ENCODE measurements at regions not wholly inside any gene's neighbourhood (a gene's known extent, or its start where the extent isn't known, plus 50 kb on each side); places are given as distances from the start of the nearest gene placed in this dataset.
A peak's percentile ranks its signal among the peaks of the same experiment; 100 is the strongest.
"Not testable (repeated sequence)": the region's sequence is repeated elsewhere in the genome, so short reads cannot be mapped to it uniquely, and the experiment has no call there.

DNA sequence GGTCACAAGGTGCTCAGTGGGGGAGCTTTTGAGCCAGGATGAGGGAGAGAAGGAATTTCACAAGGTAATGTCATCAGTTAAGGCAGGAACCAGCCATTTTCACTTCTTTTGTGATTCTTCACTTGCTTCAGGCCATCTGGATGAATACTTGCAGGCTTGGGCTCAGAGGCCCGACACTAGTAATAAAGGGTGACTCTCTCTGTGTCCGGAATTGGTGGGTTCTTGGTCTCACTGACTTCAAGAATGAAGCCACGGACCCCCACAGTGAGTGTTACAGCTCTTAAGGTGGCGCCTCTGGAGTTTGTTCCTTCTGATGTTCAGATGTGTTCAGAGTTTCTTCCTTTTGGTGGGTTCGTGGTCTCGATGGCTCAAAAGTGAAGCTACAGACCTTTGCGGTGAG is 131.8 kb upstream of the RXFP2 start:
- DNase-seq (ENCODE audit: low read depth, low spot score), result not testable (repeated sequence)

DNA sequence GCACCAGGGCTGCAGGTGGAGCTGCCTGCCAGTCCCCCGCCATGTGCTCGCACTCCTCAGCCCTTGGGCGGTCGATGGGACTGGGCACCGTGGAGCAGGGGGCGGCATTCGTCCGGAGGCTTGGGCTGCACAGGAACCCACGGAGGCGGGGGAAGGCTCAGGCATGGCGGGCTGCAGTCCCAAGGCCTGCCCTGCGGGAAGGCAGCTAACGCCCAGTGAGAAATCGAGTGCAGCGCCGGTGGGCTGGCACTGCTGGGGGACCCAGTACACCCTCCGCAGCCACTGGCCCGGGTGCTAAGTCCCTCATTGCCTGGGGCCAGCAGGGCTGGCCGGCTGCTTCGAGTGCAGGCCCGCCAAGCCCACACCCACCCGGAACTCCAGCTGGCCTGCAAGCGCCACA is 130.5 kb upstream of the RXFP2 start:
- DNase-seq (ENCODE audit: low read depth, low spot score), result not testable (repeated sequence)

DNA sequence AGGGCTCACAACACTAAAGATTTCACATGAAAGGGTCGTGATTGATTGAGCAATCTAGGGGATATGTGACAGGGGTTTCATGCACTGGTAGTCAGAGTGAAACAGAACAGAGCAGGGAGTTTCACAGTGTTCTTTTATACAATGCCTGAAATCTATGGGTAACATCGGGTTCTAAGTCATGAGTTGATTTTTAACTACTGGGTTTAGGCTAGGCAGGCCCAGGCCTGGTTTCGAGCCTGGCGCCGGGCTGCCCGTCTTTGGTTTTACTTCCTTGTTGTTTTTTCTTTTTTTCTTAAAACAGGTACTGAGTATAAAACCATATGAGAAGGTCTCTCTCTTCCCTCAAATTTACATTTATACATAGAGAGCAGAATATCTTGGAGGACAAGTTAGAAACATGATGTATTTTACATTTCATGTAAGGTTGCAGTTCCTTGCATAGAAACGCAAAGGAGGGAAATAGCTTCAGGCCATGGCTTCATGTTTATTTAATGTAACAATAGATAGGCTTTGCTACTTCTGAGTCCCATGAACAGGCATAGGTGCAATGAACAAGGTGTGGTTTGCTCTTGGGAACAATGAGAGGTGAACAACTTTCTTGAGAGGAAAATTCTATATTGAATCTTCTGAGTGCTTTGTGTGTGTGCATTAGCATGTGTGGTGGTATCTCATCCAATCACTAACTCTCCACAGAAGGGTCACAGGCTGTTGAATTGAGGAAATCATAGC is 128.9 kb upstream of the RXFP2 start:
- DNase-seq (ENCODE audit: low read depth, low spot score), result no peak

DNA sequence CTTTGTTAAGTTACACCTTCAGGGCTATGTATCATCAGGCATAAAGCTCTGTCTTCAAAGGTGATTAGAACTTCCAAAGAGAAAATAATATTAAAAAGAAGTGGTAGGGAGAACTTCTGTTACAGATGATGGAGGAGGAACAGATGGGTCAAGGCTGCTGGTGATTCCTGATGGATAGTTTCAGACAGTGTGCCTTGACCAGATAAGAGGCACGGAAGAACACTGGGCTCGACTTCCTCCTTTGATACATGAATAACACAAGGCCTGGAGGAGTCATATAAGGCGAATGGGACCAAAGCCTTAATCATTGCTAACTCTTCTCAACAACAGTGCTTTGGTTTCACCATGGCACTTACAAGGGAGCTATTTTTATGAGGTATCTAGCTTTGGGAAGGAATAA is 128.1 kb upstream of the RXFP2 start:
- DNase-seq (ENCODE audit: low read depth, low spot score), result no peak

DNA sequence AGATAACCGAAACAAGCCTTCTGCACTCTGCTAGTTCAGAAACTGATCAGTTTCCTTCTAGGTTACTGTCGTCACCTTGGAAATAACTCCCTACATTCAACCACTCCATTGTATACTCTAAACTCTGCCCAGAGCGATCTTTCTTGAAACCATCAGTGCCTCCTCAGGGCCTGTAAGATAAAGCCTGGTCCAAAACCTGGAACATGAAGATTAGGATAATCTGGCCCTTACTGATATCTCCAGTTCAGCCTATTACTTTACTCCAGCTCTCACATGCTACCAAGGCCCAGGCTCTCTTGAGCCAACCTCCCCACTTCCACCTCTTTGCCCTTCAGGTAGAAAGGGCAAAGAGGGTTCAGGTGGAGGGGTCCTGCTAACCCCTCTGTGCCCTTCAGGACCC is 125.3 kb upstream of the RXFP2 start:
- DNase-seq (ENCODE audit: low read depth, low spot score), result no peak

DNA sequence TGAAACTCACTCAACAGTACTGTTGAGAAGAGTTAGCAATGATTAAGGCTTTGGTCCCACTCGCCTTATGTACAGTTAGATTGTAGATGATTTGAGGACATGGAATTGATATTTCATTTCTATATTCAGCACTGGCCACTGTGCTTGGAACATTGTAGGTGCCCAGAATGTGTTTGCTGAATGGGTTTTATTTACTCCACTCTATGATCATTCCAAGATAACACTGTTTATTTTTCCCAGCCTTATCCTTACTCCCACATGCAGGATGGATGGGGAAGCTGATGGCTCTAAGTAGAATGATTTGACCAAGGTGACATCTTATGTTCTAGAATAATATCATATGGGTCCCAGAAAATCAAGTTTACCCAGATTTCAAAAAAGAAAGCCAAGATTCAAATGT is 124.6 kb upstream of the RXFP2 start:
- no peak for DNase-seq (ENCODE audit: low read depth, low spot score)

DNA sequence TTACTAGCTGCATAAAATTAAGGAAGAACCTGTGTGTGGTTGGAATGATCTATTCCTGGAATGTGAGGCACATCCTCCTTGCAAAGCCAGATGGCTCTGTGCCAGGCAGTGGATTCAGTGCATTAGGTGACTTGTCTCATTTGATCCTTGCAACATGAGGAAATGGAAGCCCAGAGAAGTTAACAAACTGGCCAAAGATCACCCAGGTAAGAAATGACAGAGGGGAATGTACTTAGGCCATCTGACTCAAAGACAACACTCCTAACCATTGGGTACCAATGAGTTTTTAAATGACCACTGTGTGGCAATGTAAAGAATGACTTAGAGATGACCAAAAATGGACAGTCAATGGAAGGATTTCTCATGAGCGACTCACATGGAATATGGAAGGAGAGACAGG is 114.2 kb upstream of the RXFP2 start:
- no peak for DNase-seq (ENCODE audit: low read depth, low spot score)

DNA sequence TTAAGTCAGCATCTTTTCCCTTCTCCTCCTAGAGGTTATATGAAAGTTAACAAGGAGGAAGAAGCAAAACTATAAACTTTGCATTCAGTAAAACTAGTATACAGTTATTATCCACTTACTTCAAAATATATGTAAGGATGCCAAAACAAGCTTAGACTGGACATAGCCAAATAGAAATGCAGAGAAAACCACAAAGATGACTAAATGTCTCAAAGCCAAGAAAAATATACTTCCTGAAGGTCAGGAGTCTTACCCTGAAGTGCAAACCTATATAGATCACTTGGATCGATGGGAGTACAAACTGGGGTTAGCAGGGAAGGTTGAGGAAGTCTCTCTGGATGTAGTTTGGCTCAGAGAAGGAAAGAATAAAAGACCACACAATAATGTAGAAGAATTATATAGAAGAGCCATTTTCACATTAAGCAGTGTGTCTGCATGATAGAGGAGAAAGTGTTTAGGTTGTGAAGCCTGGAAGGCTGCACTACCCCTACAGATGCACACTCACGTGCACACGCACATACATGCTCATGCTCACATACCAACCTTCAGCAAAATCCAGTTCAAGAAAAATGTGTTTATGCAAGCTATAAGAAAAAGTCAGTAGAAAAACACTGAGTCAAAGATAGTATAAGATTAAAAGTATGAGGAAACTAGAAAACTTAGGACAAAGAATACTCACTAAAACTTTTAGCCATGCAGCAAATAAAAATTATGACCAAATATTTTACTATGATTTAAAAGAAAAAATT is 112.1 kb upstream of the RXFP2 start:
- no peak for DNase-seq (ENCODE audit: low read depth, low spot score)

DNA sequence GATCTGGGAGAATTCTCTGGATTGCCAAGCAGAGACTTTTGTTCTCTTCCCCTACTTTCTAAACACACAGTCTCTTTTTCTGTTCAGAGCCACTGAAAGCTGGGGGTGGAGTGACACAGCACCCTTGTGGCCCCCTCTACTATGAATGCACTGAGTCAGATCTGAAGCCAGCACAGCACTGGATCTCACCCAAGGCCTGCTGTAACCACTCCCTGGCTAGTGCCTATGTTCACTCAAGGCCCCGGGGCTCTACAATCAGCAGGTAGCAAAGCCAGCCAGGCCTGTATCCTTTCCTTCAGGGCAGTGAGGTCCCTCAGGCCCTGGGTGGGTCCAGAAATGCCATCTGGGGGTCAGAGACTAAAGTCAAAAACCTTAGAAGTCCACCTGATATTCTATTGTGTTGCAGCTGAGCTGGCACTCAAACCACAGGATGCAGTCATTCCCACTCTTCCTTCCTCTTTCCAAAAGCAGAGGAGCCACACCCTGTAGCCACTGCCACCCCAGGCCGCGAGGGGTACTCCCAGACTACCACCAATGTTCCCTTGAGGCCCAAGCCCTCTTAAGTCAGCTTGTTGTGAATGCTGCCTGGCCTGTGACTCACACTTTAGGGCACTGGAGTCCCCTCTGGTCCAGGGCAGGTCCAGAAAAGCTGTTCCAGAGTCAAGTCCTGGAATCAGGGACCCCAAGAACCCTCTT is 110.1 kb upstream of the RXFP2 start:
- DNase-seq (ENCODE audit: low read depth, low spot score), result no peak

DNA sequence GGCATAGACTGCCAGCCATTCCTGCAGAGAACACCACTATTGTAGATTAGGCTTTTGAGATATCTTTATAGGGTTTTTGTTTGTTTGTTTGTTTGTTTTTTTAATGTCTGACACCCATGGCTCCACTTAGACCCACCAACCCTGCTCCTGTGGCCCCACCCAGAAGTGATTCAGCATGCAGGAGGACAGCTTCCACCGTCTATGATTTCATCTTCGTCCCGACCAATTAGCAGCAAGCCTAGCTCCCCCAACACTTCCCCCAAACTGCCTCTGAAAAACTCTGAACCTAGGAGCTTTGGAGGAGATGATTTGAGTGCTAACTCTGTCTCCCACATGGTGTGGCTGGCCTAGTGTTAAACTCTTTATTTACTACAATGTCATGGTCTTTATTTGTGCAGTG is 108.3 kb upstream of the RXFP2 start:
- DNase-seq (ENCODE audit: low read depth, low spot score), result no peak

DNA sequence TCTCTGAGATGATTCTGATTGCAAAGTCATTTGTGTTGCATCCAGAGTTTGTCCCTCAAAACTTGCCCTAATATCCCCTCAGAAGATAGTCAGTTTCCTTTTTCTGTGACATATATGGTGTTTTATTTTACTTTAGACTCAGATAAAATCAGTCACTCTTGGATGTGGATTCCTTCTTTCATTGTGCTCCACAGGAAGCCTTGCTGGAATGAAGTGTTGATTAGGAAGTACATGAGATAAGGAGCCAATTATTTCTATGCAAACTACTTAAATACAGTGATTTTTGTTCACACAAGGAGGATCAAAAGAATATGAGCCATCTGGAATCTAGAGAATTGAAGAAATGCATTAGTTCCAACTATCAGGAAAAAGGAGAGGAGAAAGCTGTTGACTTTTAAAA is 107.6 kb upstream of the RXFP2 start:
- no peak for DNase-seq (ENCODE audit: low read depth, low spot score)

DNA sequence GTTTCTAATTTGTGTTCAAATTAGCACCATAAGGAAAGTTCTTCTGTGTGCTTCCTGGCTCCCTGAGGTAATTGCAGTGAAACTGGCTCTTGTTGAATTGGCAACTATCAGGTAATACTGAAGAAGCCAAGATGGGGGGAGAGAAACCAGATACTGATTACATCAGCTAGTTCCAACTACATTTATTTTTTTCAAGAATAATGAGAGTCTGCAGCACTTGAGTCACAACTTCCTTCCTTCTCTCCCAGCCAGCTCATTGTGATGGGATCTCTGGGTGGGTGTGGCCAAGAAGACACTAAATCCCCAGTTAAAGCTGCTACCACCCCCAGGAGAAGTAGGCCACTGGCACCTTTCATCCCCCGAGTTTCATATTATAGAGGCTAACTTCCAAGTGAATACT is 100.7 kb upstream of the RXFP2 start:
- DNase-seq (ENCODE audit: low read depth, low spot score), result peak; percentile 84

DNA sequence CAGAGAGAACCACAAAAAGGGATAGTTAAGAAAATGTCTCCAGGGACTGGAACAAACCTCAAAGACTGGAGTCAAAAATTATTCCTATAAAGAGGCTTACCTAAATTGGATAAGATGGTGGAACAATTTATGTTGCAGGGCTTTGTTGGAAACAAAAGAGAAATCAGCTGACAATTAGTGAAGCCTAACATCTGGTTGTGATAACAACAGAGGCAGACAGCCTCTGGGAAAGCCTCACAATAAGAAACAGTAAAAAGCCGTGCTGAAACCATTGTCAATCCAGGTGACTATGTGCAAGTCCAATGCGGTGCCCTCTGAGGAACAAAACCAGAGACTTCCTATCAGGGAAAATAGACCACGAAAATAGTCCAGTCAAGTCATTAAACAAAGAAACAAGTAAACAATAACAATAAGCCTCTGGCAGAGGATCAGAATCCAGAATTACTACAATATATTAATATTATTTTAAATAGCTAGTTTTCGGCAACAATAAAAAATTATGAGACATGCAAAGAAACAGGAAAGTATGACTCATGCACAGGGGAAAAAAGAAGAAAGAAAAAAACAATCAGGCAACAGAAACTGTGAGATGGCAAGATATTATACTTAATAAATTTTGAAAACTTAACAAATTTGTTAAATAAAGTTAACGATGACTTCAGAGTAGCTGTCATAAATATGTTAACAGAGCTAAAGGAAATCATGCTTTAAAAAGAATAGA is 99.7 kb upstream of the RXFP2 start:
- DNase-seq (ENCODE audit: low read depth, low spot score), result peak; percentile 24

DNA sequence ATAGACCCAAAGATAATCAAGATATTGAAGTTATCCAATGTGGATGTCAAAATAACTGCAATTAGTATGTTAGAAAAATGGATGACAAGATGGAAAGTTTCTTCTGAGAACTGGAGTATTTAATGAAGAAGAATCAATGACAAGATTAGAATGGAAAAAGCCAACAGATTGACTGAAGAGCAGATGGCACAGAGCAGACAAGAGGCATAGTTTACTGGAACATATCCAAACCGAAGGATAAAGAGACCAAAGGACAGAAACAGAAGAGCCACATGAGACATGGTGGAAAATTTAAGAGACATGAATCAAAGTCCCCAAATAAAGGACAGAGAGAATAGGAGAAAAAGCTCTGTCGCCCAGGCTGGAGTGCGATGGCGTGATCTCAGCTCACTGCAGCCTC is 89.6 kb upstream of the RXFP2 start:
- DNase-seq (ENCODE audit: low read depth, low spot score), result no peak

DNA sequence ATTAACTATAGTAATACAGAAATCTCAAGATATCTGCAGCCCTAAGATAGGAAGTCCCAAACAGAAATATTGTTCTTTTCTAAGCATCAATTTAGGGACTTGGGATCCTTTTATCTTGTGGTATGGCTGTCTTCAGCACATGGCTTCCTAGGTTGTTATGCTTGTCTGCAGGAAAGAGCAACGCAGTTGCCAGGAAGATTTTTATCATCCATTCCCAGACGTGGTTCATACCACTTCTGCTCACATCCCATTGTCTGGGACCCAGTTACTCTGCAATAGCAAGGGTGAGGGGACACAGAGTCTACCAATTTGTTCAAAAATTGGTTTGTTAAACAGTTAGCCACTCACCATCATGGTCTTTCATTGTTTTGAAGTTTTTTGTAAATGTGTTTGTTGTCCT is 85.6 kb upstream of the RXFP2 start:
- no peak for DNase-seq (ENCODE audit: low read depth, low spot score)

DNA sequence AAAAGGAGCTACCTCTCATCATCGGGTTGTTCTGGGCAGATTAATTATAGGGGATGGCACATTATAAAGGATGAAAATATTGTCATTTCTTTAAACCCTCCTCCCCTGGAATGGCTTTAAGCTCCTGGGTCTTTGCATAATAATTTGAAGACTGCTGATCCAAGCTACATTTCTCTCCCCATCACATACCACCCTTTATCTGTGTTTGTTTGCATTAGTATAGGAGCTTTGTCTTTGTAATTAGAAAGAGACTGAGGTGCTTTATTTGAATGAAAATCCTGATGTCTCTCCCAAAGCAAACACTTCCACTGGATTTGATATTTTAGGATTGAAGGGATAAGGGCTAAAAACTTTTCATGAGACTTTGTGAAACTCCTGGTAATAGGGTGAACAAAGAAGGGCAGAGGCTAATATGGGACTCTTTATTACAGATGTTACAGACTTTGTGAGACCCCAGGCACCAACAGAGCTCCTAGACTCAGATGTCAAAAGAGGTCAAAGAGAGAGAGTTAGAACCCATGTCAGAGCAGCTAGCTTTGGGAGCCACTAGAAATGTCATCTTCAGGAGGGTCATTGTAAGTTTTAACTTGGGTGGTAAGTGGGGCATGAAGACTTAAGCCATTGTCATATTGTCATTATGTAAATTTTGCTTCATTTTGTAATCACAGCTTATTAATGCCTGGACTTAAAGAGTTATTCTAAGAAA is 75.3 kb upstream of the RXFP2 start:
- no peak for DNase-seq (ENCODE audit: low read depth, low spot score)

DNA sequence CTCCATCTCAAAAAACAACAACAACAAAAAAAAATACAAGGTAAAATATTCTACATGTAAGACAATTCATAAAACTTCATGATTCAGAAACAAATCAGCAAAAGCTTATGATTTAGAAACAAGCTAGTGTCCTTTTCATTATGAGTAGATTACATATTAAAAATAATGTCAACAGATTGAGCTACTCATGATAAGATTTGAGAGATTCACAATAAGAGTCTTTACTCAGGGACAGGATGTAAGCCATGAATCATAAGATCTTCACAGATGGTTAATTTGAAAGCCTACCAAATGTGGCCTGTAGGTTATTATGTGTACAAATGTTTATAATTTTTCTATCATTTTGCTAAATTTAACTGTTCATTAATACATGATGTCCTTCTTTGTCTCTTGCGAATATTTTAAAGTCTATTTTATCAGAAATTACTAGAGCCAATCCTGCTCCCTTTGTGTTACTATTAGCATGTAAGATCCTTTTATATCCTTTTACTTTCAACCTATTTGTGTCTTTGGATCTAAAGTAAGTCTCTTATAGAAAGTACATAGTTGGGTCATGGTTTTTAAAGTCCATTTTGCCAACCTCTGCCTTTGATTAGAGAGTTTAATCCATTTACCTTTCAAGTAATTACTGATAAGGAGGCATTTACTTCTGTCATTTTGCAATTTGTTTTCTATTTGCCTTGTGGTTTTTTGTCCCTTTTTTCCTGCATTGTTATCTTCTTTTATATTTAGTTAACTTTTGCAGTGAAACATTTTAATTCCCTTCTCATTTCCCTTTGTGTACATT is 68.3 kb upstream of the RXFP2 start:
- no peak for DNase-seq (ENCODE audit: low read depth, low spot score)

DNA sequence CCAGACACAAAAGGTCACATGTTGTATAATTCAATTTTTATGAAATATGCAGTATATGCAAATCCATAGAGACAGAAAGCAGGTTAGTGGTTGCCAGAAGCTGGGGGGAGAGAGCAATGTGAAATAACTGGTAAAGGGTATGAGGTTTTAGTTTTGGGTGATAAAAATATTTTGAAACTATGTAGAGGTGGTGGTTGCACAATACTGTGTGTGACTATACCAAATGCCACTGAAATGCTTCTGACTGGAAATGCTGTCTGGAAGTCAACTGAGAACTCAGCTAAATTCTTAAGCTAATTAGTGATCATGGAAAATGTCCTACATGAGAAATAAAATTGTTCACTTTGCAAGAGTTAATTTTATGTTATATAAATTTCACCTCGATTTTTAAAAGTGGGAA is 65.3 kb upstream of the RXFP2 start:
- no peak for DNase-seq (ENCODE audit: low read depth, low spot score)

DNA sequence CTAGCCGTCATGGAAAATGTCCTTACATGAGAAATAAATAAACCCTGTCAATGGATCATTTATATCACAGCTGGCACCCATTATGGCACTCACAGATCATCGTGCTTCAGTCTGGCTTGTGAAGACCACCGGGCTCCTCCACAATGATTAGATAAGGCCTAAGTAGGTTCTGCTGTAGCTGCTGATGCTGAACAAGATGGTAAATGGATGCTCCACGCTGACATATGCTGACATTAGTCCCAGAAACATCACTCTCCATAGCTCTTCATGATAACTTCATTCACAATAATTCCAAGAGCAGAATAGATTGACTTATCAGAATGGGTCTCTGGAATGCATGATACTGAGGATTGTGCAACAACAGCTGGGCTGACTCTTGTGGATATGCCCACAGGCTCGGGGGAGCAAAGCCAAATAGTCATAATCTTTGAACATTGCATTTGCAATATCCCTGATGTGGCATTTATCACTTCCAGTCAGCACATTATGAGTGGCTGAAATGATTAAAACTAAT is 63.8 kb upstream of the RXFP2 start:
- DNase-seq (ENCODE audit: low read depth, low spot score), result no peak

DNA sequence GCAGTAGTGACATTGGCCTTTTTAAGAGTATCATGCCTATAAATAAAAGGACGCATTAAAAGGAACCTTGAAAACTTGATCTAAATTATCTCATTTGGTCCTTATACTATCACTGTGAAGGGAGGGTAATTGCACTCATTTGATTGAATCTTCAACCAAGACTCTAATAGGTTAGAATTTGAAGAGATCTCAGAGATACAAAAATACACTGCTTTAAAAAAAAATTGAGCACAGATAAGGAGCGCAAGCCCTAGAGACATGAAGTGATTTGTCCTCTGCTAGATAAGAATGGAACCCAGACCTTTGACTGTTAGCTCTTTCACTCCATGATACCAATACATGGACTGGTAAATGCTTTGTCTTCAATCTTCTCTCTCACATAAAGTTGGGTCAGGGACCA is 58.2 kb upstream of the RXFP2 start:
- no peak for DNase-seq (ENCODE audit: low read depth, low spot score)
